Transverse colon (tissue), 4 donors: ENCODE measurements at regions not wholly inside any gene's neighbourhood (a gene's known extent, or its start where the extent isn't known, plus 50 kb on each side); places are given as distances from the start of the nearest gene placed in this dataset.

Source experiments
- DNase-seq: peaks from one replicate; pipeline ENCODE4 v3.0.0-alpha.2; 2019
- H3K27ac ChIP-seq, 4 donors: fragments of 200-600 bp; sonication (generic); 2 replicates each; pipeline ENCODE4 v1.5.1; 2016 to 2018; ENCODE audit warnings: inconsistent platforms in 4 of 4
- H3K27me3 ChIP-seq: fragments of 200-600 bp; sonication (generic); 2 replicates; pipeline ENCODE4 v1.5.1; 2017; ENCODE audit warnings: inconsistent platforms
- H3K36me3 ChIP-seq, 4 donors: fragments of 200-600 bp; sonication (generic); 2 replicates each; pipeline ENCODE4 v1.5.1; 2017 to 2019; ENCODE audit warnings: inconsistent platforms in 4 of 4
- H3K4me1 ChIP-seq, 4 donors: fragments of 200-600 bp; sonication (generic); 2 replicates each; pipeline ENCODE4 v1.5.1; 2017 to 2020; ENCODE audit warnings: inconsistent platforms in 4 of 4
- H3K4me3 ChIP-seq, 4 donors: fragments of 200-600 bp; sonication (generic); 1 replicate in 1 of 4; 2 replicates in 3 of 4; pipeline versions ENCODE4 v1.5.1 to v1.6.1; 2017 to 2019; ENCODE audit warnings: inconsistent platforms in 4 of 4
- H3K9me3 ChIP-seq, 2 donors: fragments of 200-600 bp; sonication (generic); 2 replicates each; pipeline ENCODE4 v1.5.1; 2017 to 2019; ENCODE audit warnings: inconsistent platforms in 2 of 2
- EP300 ChIP-seq: sonication (generic); formaldehyde crosslinking; IDR thresholded peaks from one replicate; pipeline ENCODE4 v1.6.1; 2017; ENCODE audit warnings: antibody characterized with exemption, low read depth
- POLR2A ChIP-seq: fragments of 450-650 bp; IDR thresholded peaks from one replicate; pipeline ENCODE4 v1.6.1; 2016; ENCODE audit warnings: antibody characterized with exemption, mild to moderate bottlenecking, moderate library complexity
- POLR2AphosphoS5 ChIP-seq, 3 donors: sonication (generic); formaldehyde crosslinking; IDR thresholded peaks; one replicate each; pipeline ENCODE4 v1.6.1; 2016; ENCODE audit warnings: antibody characterized with exemption in 3 of 3
- WGBS, 2 donors: methylation state at CpG; one replicate each; pipeline ENCODE4 v1.1.5; 2018; ENCODE audit warnings: low coverage in 1 of 2; 5-methylcytosine and 5-hydroxymethylcytosine counted together
- in situ Hi-C, 4 donors: fragments of 200-750 bp; cut with MboI; loops; one replicate each; pipeline versions ENCODE4 v1.15.0 to v1.15.1; 2017; ENCODE audit warnings: low sequenced_read_pairs in 3 of 4, low pct_ligation_motif_present in 1 of 4, low pct_unique_long_range_greater_than_20kb in 1 of 4
- intact Hi-C: fragments of 100-400 bp; cut with DNase I; formaldehyde crosslinking; loops from one replicate; pipeline ENCODE4 v1.15.1; 2023; ENCODE audit warnings: low total_unique reads
- TF ChIP-seq, protein P1 (sequence below), 5 experiments: fragments of 200-600 bp in 3 of 5; fragments of 450-650 bp in 2 of 5; sonication (generic) in 3 of 5; IDR thresholded peaks; 1 replicate in 2 of 5; 2 replicates in 3 of 5; pipeline ENCODE4 v1.5.1; 2016 to 2017; ENCODE audit warnings: antibody characterized with exemption in 5 of 5, inconsistent platforms in 3 of 5, mild to moderate bottlenecking in 2 of 5, moderate library complexity in 1 of 5

DNA sequence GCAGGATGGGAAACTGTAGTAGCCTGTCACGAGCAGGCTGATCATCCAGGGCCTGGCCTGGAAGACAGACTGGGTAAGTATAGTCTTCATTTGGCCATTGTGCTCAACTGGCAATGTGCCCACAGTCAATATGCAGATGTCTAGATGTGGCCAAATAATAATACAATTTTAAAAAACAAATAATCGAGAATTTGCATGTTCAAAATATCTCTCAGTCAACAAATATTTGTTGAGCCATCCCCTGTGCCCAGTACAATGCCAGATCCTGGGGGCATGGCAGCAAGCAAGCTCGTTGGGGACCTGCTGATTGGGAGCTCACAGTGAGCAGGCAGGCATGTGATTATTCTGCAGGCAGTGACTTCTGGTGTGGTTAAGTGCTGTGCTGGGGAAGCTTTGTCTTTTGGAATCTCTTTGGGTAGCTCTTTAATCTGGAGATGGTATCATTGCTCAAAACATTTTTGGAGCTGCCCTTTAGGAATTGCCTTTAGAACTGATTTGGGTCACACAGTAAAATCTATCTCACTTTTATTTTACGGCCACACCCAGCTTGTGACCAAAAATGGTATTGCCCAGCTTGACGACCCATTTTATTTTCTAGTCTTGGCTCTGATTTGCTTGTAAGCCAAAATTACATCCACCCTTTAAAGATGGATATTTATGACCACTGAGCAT lies 92.2 kb downstream of the PLCE1 start:
- 73 to 82% methylated on average over 3 to 5 of the region's 5 CpGs for WGBS, 2 donors
- H3K27me3 ChIP-seq: no peaks in the 10 kb centered on the region
- in situ Hi-C loops (no loop called here), intact Hi-C loops (no loop called here)
- no peak for TF ChIP-seq EP300
- TF ChIP-seq, protein P1, sequence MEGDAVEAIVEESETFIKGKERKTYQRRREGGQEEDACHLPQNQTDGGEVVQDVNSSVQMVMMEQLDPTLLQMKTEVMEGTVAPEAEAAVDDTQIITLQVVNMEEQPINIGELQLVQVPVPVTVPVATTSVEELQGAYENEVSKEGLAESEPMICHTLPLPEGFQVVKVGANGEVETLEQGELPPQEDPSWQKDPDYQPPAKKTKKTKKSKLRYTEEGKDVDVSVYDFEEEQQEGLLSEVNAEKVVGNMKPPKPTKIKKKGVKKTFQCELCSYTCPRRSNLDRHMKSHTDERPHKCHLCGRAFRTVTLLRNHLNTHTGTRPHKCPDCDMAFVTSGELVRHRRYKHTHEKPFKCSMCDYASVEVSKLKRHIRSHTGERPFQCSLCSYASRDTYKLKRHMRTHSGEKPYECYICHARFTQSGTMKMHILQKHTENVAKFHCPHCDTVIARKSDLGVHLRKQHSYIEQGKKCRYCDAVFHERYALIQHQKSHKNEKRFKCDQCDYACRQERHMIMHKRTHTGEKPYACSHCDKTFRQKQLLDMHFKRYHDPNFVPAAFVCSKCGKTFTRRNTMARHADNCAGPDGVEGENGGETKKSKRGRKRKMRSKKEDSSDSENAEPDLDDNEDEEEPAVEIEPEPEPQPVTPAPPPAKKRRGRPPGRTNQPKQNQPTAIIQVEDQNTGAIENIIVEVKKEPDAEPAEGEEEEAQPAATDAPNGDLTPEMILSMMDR (IDR thresholded peaks at IDR 0.05): no peak
- TF ChIP-seq POLR2A: no peak
- no peak for TF ChIP-seq POLR2AphosphoS5 (IDR thresholded peaks at IDR 0.05)
- no peaks in the 10 kb centered on the region for H3K9me3 ChIP-seq
- DNase-seq: no peak
- no peak overlapping the region for H3K4me3 ChIP-seq
- peaks cover 0 to 23% (median 5%) of the 10 kb centered on the region in 4 donors for H3K4me1 ChIP-seq
- no peak overlapping the region for H3K27ac ChIP-seq
- H3K36me3 ChIP-seq: no peaks in the 10 kb centered on the region

DNA sequence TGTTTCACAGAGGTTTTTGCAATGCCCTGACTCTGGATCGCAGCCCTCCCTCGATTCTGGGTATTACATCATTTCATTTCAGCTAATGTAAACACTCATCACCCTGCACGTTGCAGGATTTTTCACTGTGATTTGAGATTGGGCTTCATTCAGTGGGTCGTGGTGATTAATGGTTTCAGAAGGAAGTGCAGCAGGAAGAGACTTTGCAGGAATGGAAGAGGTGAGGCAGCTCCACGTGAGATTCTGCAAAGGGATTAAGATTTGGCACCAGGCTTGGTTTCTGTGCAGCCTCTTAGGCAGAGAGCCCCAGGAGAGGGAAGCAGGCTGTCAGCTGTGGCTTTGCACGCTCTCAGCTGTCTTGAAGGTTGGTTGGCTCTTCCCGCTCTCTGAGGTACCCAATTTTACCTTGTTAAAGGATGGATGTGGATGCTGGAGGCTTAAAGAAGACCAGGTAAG lies 95.2 kb downstream of the PLCE1 start:
- Histone ChIP-seq H3K4me3 (peak overlapping the region in 1 of 4 donors; percentile 11), H3K4me1 (peaks cover 0 to 26% (median 4%) of the 10 kb centered on the region in 4 donors), H3K9me3 (no peaks in the 10 kb centered on the region), H3K27me3 (no peaks in the 10 kb centered on the region), H3K27ac (peak overlapping the region in 1 of 4 donors; percentile 44), H3K36me3 (no peaks in the 10 kb centered on the region)
- WGBS, 2 donors: 23 to 52% methylated on average over 2 to 7 of the region's 7 CpGs
- DNase-seq: no peak
- TF ChIP-seq POLR2AphosphoS5 (IDR thresholded peaks at IDR 0.05) (peak in 1 of 3 donors; percentile 14), EP300 (no peak), POLR2A (no peak)
- TF ChIP-seq, protein P1 (IDR thresholded peaks at IDR 0.05): no peak
- intact Hi-C loops (loop anchor here (1.0 kb wide), 2 partner anchors 20 to 36 kb away; no protein-coding TSS in a partner anchor), in situ Hi-C loops (no loop called here)

GRCh38 chr10:94091649-94092048 lies 97.9 kb downstream of the PLCE1 start:
- Histone ChIP-seq H3K36me3 (peaks cover 0 to 4% (median 0%) of the 10 kb centered on the region in 4 donors), H3K4me1 (peaks cover 0 to 21% (median 0%) of the 10 kb centered on the region in 4 donors), H3K9me3 (no peaks in the 10 kb centered on the region), H3K27me3 (no peaks in the 10 kb centered on the region), H3K4me3 (no peak overlapping the region), H3K27ac (peak overlapping the region in 1 of 4 donors; percentile 38)
- no peak for DNase-seq
- intact Hi-C loops: no loop called here
- TF ChIP-seq POLR2AphosphoS5 (IDR thresholded peaks at IDR 0.05) (no peak), POLR2A (no peak), EP300 (no peak)
- TF ChIP-seq, protein P1 (IDR thresholded peaks at IDR 0.05): no peak
- in situ Hi-C loops: no loop called here

GRCh38 chr10:94092848-94093247 lies 99.1 kb downstream of the PLCE1 start:
- Histone ChIP-seq H3K9me3 (no peaks in the 10 kb centered on the region), H3K27ac (peak overlapping the region in 2 of 4 donors; percentile 1 to 51), H3K27me3 (no peaks in the 10 kb centered on the region), H3K4me1 (peaks cover 0 to 21% (median 0%) of the 10 kb centered on the region in 4 donors), H3K4me3 (no peak overlapping the region), H3K36me3 (peaks cover 0 to 4% (median 0%) of the 10 kb centered on the region in 4 donors)
- in situ Hi-C loops: no loop called here
- DNase-seq: no peak
- TF ChIP-seq POLR2AphosphoS5 (IDR thresholded peaks at IDR 0.05) (peak in 2 of 3 donors; percentile 54 to 65), EP300 (no peak)
- intact Hi-C loops: no loop called here
- WGBS, 2 donors: 71 to 80% methylated on average over 1 of the region's 1 CpG
